Effector CD8-positive, alpha-beta T cell (primary cell): ENCODE measurements at regions not wholly inside any gene's neighbourhood (a gene's known extent, or its start where the extent isn't known, plus 50 kb on each side); places are given as distances from the start of the nearest gene placed in this dataset.

ENCODE experiments used
- DNase-seq: peaks from one replicate; lab custom pipeline; 2025; lab: John Stamatoyannopoulos, UW

DNA sequence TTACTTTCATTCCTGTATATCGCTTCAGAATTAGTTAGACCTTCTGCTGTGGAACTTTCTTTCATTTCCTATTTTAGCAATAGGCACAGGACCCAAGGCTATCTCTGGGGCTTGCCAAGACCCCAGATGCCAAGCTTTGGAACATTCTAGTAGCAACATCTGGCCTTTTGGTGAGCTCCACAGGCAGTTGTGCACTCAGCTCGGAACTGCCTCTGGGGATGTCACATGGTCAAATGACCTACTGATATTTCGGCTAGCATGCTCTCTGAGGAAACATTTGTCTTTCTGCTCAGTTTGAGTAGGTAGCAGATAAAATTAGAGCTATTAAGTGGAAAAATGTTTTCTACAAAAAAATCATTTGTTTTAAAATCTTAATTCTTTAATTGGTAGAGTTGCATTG is 76.6 kb upstream of the ITGA4 start:
- DNase-seq = no peak

DNA sequence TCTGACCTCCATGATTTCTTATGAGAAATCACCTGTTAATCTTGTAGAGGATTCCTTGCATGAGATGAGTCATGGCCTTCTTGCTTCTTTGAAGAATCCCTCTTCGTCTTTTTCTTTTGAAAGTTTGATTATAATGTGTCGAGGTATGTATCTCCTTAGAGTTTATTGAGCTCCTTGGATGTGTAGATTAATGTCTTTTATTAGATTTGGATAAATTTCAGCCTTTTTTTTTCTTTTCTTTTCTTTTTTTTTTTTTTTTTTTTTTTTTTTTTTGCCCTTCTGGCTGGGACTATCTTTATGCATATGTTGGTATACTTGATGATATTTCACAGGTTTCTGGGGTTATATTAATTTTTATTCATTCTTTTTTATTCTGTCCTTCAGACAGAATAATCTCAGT is 72.3 kb upstream of the ITGA4 start:
- no peak for DNase-seq

DNA sequence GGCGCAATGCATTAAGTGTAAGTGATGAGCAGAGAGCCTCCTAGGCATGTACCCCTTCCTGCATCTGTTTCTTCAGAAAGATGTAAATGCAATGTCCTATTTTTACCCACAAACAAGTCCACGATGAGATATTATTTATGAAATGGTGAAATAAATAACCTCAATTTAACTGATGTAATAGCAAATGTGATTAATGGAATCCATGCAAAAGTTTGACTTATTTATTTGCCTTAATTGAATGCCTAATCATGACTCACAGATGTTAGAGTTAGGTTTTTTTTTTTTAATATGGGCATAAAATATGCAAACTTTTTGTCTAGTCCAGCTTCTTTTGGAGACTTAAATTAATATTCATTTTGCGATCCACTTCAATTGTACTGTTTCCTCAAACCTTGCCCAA is 67.7 kb upstream of the ITGA4 start:
- no peak for DNase-seq

DNA sequence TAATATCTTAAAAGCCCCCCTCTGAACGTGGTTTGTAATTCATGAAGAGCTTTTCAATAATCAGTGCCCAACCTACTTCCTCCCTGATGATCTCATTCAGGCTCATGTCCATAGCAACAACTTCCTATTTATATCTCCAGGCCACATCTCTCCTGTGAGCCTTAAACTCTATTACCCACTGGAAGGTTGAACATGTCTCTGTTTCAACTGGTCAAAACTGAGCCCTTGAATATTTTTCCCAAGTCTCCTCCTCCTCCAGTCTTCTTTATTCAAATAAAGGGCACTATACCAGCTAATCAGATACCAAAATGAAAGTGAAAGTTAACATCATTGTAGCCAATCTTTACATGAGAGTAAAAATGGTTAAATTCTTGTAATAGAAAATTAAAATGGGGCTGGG is 63.7 kb upstream of the ITGA4 start:
- no peak for DNase-seq

DNA sequence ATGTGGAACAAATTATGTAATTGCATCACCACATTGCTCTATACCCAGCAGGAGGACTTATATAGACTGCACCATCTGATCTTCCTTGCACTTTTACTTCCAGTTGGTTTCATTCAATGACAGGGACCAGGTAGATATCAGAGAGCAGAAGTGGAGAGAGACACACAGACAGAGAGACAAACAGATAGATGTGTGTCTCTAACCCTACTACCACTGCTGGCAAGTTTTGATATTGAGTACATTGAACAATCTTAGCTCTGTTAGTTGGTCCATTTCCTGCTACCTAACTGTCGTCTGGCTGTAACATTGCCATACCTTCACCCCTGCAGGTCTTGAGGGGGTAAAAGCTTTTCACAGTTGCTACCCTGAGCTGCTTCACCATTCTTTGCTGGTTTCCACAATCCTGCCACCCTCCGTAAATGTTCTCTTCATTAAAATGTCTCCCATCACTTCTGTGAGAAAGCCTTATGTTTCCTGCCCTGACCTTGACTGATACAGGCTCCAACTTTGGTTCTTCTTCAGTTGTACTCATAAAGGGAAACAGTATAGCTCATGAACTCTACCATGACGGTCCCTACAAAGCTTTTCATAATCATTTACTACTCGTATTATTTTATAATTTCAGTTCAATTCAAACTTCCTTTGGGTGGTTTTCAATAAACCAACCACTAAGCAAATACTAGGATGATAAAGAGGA is 62.3 kb upstream of the ITGA4 start:
- DNase-seq = no peak

DNA sequence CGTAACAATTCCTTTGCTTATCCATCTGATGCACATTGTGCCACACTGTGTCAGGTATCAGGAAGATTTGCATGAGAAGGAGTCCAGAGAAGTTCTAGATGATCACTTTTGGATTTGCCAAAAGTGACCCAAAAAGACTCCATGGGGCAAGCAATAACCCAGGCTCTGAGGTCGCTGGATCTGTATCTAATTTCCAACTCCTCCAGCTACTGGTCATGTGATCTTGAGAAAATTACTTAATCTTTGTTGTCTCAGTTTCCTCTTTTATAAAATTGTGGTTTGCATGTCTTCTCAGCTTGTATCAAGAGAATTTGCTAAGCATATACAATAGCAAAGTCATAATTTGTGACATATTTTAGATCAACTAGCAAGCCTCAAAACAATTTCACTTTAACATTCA is 61.3 kb upstream of the ITGA4 start:
- no peak for DNase-seq

- DNase-seq = no peak
Measured at GRCh38 chr2:181396256-181397123, 60.7 kb upstream of the ITGA4 start.

DNA sequence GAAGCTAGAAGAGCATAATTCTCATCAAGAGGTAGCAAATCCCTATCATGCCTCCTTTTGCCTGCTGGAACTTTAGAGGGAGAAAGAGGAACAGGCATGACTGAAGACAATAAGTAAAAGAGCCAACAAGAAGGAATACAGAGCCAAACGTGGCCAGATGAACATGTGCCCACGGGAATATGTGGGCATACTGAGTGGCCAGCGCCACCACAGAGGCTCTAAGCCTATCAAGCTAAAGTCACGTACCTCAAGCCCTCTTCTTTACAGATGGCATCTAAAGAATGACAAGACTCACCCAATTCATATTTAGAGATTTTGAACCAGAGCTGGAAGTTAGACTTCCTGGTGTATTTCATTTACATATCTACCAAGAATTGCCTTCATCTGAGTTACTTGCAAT is 59.9 kb upstream of the ITGA4 start:
- no peak for DNase-seq

- no peak for DNase-seq
Measured at GRCh38 chr2:181398000-181398399, 59.2 kb upstream of the ITGA4 start.

DNA sequence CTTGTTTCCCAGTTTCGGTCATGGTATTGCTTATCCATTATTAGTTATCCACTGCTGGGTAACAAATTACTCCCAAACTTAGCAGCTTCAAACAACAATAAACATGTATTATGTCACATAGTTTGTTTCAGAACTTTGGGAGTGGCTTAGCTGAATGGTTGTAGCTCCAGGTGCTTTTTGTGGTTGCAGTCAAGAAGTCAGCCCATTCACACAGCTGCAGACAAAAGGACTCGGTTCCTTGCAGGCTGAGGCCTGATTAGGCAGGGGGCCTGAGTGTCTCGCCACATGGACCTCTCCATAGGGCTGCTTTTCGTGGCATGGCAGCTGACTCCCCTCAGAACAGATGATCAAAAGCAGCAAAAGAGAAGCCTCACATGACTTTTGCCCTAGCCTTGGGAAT is 58.2 kb upstream of the ITGA4 start:
- no peak for DNase-seq

DNA sequence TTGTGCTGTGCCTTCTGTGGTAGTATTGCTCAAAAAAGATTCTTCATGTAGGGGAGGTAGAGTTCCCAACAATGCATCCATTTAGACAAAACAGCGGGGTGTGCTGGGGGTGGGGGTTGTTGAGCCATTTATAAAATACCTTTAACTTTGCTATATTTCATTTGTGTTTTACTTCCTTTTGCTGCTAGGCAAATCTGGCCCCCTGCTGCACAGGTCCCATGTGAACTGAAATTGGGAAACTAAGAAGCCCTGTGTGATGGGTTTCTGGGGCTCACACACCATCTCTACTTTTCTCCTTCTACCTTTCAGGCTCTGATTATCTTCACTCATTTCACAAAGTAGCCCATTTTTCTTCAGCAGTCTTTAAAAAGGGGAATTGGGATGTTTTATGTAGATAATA is 52.7 kb upstream of the ITGA4 start:
- DNase-seq = no peak

DNA sequence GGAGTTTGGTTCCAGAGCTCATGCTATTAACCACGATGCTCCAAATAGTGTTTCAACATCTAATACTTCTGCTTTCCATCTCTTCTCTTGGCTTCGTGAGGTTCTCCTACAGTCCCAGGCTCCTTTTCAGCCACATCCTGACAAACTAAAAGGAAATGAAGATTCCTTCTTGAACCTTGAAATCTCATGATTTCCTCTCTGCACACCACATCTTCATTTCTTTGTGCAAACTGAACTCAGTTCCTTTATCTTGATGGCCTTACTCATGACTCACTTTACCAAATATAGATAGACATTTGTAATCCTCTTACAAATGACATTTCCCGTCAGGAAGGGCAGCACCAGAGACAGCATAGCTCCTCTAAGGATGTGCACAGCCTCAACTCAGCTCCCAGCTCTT is 50.0 kb upstream of the ITGA4 start:
- DNase-seq = no peak
